HG03280 (cell line): ENCODE measurements at regions not wholly inside any gene's neighbourhood (a gene's known extent, or its start where the extent isn't known, plus 50 kb on each side); places are given as distances from the start of the nearest gene placed in this dataset.

ENCODE experiments used
- ATAC-seq: cut with Tn5 transposase; IDR thresholded peaks from one replicate; pipeline ENCODE4 v1.9.1; 2021; ENCODE audit warnings: mild to moderate bottlenecking, moderate library complexity; ENCODE audit not compliant: unreplicated experiment

- no peak for ATAC-seq
Observed at GRCh38 chr12:127194176-127194575, 1072.8 kb upstream of the TMEM132C start.

GRCh38 chr12:127205781-127206555, 1061.0 kb upstream of the TMEM132C start:
- ATAC-seq = no peak

GRCh38 chr12:127209318-127209717, 1057.7 kb upstream of the TMEM132C start:
- no peak for ATAC-seq

- no peak for ATAC-seq
Observed at GRCh38 chr12:127214186-127214585, 1052.8 kb upstream of the TMEM132C start.

GRCh38 chr12:127223011-127223410, 1044.0 kb upstream of the TMEM132C start:
- no peak for ATAC-seq

- no peak for ATAC-seq
Observed at GRCh38 chr12:127223731-127224130, 1043.2 kb upstream of the TMEM132C start.

- no peak for ATAC-seq
Observed at GRCh38 chr12:127230843-127231260, 1036.1 kb upstream of the TMEM132C start.

GRCh38 chr12:127231371-127231770, 1035.6 kb upstream of the TMEM132C start:
- no peak for ATAC-seq

- ATAC-seq = no peak
Observed at GRCh38 chr12:127233016-127233415, 1034.0 kb upstream of the TMEM132C start.

GRCh38 chr12:127235761-127236160, 1031.2 kb upstream of the TMEM132C start:
- no peak for ATAC-seq

- no peak for ATAC-seq
Observed at GRCh38 chr12:127236491-127236890, 1030.5 kb upstream of the TMEM132C start.

GRCh38 chr12:127237151-127237550, 1029.8 kb upstream of the TMEM132C start:
- no peak for ATAC-seq

- no peak for ATAC-seq
Observed at GRCh38 chr12:127238107-127238506, 1028.9 kb upstream of the TMEM132C start.

- ATAC-seq = no peak
Observed at GRCh38 chr12:127239781-127240180, 1027.2 kb upstream of the TMEM132C start.

- ATAC-seq = no peak
Observed at GRCh38 chr12:127240249-127240929, 1026.6 kb upstream of the TMEM132C start.

- no peak for ATAC-seq
Observed at GRCh38 chr12:127241072-127241817, 1025.7 kb upstream of the TMEM132C start.

- no peak for ATAC-seq
Observed at GRCh38 chr12:127245009-127245408, 1022.0 kb upstream of the TMEM132C start.

GRCh38 chr12:127245437-127245836, 1021.5 kb upstream of the TMEM132C start:
- ATAC-seq = no peak

- ATAC-seq = no peak
Observed at GRCh38 chr12:127247937-127248336, 1019.0 kb upstream of the TMEM132C start.

GRCh38 chr12:127249428-127249827, 1017.5 kb upstream of the TMEM132C start:
- ATAC-seq = no peak

GRCh38 chr12:127253797-127254327, 1013.1 kb upstream of the TMEM132C start:
- ATAC-seq = no peak
